GM12865 (cell line): ENCODE measurements at regions not wholly inside any gene's neighbourhood (a gene's known extent, or its start where the extent isn't known, plus 50 kb on each side); places are given as distances from the start of the nearest gene placed in this dataset.

Source experiments
- DNase-seq: peaks from one replicate; pipeline ENCODE4 v3.0.0; 2010; ENCODE audit warnings: low read depth
- H3K4me3 ChIP-seq: 2 replicates; pipeline ENCODE4 v1.5.1; 2011; ENCODE audit warnings: mild to moderate bottlenecking, low read depth, low read length, control low read depth
- CTCF ChIP-seq: IDR thresholded peaks from 2 replicates; pipeline ENCODE4 v1.5.1; 2011; ENCODE audit warnings: low read length, control low read depth, low read depth, inconsistent platforms; ENCODE audit not compliant: insufficient read depth; ENCODE audit errors: missing control alignments

- no peak overlapping the region for H3K4me3 ChIP-seq
- no peak for TF ChIP-seq CTCF
- no peak for DNase-seq
Observed at GRCh38 chrX:6371353-6371752, 142.7 kb upstream of the NLGN4X start.

GRCh38 chrX:6363188-6363587 lies 134.5 kb upstream of the NLGN4X start:
- no peak overlapping the region for H3K4me3 ChIP-seq
- no peak for TF ChIP-seq CTCF
- no peak for DNase-seq

GRCh38 chrX:6325437-6325836 lies 96.8 kb upstream of the NLGN4X start:
- TF ChIP-seq CTCF = no peak
- no peak overlapping the region for H3K4me3 ChIP-seq
- no peak for DNase-seq

GRCh38 chrX:6313356-6313755 lies 84.7 kb upstream of the NLGN4X start:
- DNase-seq = no peak
- H3K4me3 ChIP-seq = no peak overlapping the region; the same call in 1 of the 2 replicates
- no peak for TF ChIP-seq CTCF

- TF ChIP-seq CTCF = no peak
- DNase-seq = peak; percentile 26
- no peak overlapping the region for H3K4me3 ChIP-seq
Observed at GRCh38 chrX:6311540-6311939, 82.9 kb upstream of the NLGN4X start.

- no peak for DNase-seq
- no peak overlapping the region for H3K4me3 ChIP-seq
- TF ChIP-seq CTCF = no peak
Observed at GRCh38 chrX:6307156-6307555, 78.5 kb upstream of the NLGN4X start.

GRCh38 chrX:6299724-6300123 lies 71.1 kb upstream of the NLGN4X start:
- DNase-seq = peak; percentile 37
- no peak overlapping the region for H3K4me3 ChIP-seq
- no peak for TF ChIP-seq CTCF
